Activated T-cell treated with anti-CD3 and anti-CD28 coated beads, Interleukin-2, amount 50 U/mL, for 4 hours (primary cell): ENCODE measurements at regions not wholly inside any gene's neighbourhood (a gene's known extent, or its start where the extent isn't known, plus 50 kb on each side); places are given as distances from the start of the nearest gene placed in this dataset.
A peak's percentile ranks its signal among the peaks of the same experiment; 100 is the strongest.
"Not testable (repeated sequence)": the region's sequence is repeated elsewhere in the genome, so short reads cannot be mapped to it uniquely, and the experiment has no call there.

Experiments used
- ATAC-seq, 2 donors: fragments of 200-7000 bp; cut with Tn5 transposase; one replicate each; pipeline ENCODE4 v1.10.0; 2021
- DNase-seq: peaks from one replicate; pipeline ENCODE4 v3.0.0-alpha.2; 2020
- H3K27me3 Mint-ChIP-seq: one replicate; pipeline ENCODE4 v1.8.0; 2021; ENCODE audit warnings: low read depth, mixed read lengths
- H3K36me3 Mint-ChIP-seq: one replicate; pipeline ENCODE4 v1.8.0; 2022; ENCODE audit warnings: mixed read lengths; ENCODE audit not compliant: insufficient read depth
- H3K4me1 Mint-ChIP-seq: one replicate; pipeline ENCODE4 v1.8.0; 2021; ENCODE audit warnings: low read depth, mixed read lengths
- H3K4me3 Mint-ChIP-seq: one replicate; pipeline ENCODE4 v1.8.0; 2021; ENCODE audit warnings: mild to moderate bottlenecking, moderate library complexity, mixed read lengths
- H3K9me3 Mint-ChIP-seq: one replicate; pipeline ENCODE4 v1.8.0; 2021; ENCODE audit warnings: mixed read lengths

DNA sequence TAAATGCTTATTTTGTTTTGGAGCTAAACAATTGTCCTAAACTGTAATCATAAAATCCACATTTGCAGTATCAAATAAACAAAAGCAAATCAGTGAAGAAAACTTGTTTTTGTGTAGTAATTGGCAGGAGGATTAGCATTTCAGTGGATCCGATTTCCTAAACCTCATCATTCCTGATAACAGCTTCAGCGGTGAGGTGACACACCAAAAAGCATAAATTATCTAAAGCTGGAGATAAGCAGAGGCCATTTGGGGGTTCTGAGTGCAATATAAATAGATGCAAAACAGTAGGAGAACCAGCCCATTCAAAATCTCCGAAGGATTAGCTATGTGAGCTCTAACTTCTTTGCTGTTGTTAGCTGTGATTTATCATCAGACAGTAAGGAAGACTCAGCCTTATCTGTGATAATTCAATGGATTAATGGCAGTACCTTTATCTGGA is 235.8 kb downstream of the EPHA7 start:
- H3K9me3 Mint-ChIP-seq, result peaks cover 6% of the 10 kb centered on the region
- DNase-seq (no peak), ATAC-seq (no peak)
- no peaks in the 10 kb centered on the region for H3K4me1 Mint-ChIP-seq
- H3K27me3 Mint-ChIP-seq, result no peaks in the 10 kb centered on the region
- no peak overlapping the region for H3K4me3 Mint-ChIP-seq
- no peaks in the 10 kb centered on the region for H3K36me3 Mint-ChIP-seq

GRCh38 chr6:93182938-93183479 is 236.3 kb downstream of the EPHA7 start:
- ATAC-seq (no peak), DNase-seq (no peak)
- H3K36me3 Mint-ChIP-seq, result no peaks in the 10 kb centered on the region
- no peaks in the 10 kb centered on the region for H3K27me3 Mint-ChIP-seq
- no peak overlapping the region for H3K4me3 Mint-ChIP-seq
- H3K9me3 Mint-ChIP-seq, result peaks cover 6% of the 10 kb centered on the region
- H3K4me1 Mint-ChIP-seq, result no peaks in the 10 kb centered on the region

- ATAC-seq (no peak), DNase-seq (no peak)
- H3K36me3 Mint-ChIP-seq, result no peaks in the 10 kb centered on the region
- no peaks in the 10 kb centered on the region for H3K27me3 Mint-ChIP-seq
- H3K4me1 Mint-ChIP-seq, result peaks cover 2% of the 10 kb centered on the region
- peaks cover 9% of the 10 kb centered on the region for H3K9me3 Mint-ChIP-seq
- H3K4me3 Mint-ChIP-seq, result peak overlapping the region; percentile 7
Observed at GRCh38 chr6:93177918-93178317, 241.4 kb downstream of the EPHA7 start.

GRCh38 chr6:93177438-93177837 is 241.9 kb downstream of the EPHA7 start:
- DNase-seq (no peak), ATAC-seq (no peak)
- peaks cover 10% of the 10 kb centered on the region for H3K9me3 Mint-ChIP-seq
- H3K27me3 Mint-ChIP-seq, result no peaks in the 10 kb centered on the region
- H3K4me3 Mint-ChIP-seq, result no peak overlapping the region
- no peaks in the 10 kb centered on the region for H3K36me3 Mint-ChIP-seq
- peaks cover 2% of the 10 kb centered on the region for H3K4me1 Mint-ChIP-seq

DNA sequence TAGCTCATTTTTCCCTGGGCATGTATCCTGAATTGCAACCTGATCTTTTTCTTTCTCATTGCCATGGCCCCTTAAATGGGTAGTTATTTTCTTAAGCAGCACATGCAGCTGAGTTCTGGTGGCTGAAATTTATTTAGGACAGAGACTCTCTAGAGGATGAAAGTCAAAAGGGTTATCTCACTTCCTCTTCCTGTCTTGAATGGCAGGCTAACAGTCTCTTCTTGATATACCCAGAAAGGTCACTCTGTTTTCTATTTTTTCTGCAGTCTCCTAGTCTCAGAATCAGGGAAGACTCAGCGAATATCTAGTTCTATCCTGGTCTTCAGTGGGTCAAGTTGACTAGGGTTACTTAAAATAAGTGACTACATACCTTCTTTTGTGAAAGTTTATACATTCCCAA is 243.3 kb downstream of the EPHA7 start:
- no peak overlapping the region for H3K4me3 Mint-ChIP-seq

GRCh38 chr6:93173573-93173972 is 245.8 kb downstream of the EPHA7 start:
- not testable (repeated sequence) for ATAC-seq, H3K27me3 Mint-ChIP-seq, H3K9me3 Mint-ChIP-seq, H3K4me3 Mint-ChIP-seq, DNase-seq, H3K36me3 Mint-ChIP-seq, H3K4me1 Mint-ChIP-seq

More for the DNA sequence above, 243.3 kb downstream of the EPHA7 start:
- Mint-ChIP-seq H3K36me3 (no peaks in the 10 kb centered on the region), H3K27me3 (no peaks in the 10 kb centered on the region), H3K9me3 (peaks cover 14% of the 10 kb centered on the region), H3K4me1 (peaks cover 2% of the 10 kb centered on the region)
- no peak for DNase-seq
- ATAC-seq, result no peak

DNA sequence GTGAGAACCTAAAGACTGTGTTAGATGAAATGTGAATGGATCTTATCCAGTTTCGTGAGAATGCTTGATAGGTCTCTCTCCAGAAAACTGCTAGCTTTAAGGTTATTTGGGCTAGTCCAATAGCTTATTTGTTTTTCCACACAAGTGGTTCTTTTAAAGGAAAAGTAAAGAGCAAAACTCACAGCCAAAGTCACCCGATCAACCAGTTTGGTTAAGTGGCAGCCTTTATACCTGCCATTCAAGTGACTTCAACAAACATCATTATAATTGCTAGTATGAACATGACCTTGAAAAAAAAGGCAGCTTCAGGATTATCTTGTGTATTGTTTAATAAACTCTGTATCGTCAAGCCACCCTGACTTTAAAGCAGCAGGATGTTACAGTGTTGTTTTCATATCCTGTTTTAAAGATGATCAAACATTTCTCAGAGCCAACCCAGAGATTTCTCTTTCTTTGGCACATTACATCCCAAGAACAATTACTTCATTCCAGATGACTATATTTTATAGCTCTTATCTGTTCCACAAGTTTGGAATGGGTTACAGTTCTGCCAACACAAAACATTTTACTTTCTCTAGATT is 253.4 kb downstream of the EPHA7 start:
- no peaks in the 10 kb centered on the region for H3K27me3 Mint-ChIP-seq
- H3K4me3 Mint-ChIP-seq, result no peak overlapping the region
- no peak for DNase-seq
- no peaks in the 10 kb centered on the region for H3K4me1 Mint-ChIP-seq
- H3K36me3 Mint-ChIP-seq, result no peaks in the 10 kb centered on the region
- no peak for ATAC-seq
- no peaks in the 10 kb centered on the region for H3K9me3 Mint-ChIP-seq

DNA sequence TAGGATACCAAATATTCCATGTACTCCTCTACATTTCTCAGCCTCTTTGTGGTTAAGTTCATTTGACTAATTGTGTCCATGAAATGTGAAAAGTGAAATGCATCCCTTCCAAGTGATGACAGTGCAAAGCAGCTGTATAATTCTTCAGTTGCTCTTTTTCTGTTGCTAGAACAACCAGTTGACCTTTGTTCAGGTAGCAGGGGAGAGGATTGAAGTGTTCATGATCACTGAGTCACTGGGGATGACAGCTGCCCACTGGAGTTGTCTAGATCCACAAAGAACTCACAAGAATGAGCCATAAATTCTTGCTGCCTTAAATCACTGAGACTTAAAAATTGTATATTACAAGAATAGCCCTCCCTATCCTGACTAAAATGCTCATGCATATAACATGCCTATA is 254.6 kb downstream of the EPHA7 start:
- Mint-ChIP-seq H3K27me3 (no peaks in the 10 kb centered on the region), H3K9me3 (no peaks in the 10 kb centered on the region), H3K4me1 (no peaks in the 10 kb centered on the region), H3K4me3 (no peak overlapping the region), H3K36me3 (no peaks in the 10 kb centered on the region)
- DNase-seq, result no peak
- ATAC-seq, result no peak

- no peaks in the 10 kb centered on the region for H3K9me3 Mint-ChIP-seq
- H3K27me3 Mint-ChIP-seq, result no peaks in the 10 kb centered on the region
- no peaks in the 10 kb centered on the region for H3K4me1 Mint-ChIP-seq
- no peak overlapping the region for H3K4me3 Mint-ChIP-seq
- H3K36me3 Mint-ChIP-seq, result no peaks in the 10 kb centered on the region
- DNase-seq (no peak), ATAC-seq (no peak)
Observed at GRCh38 chr6:93163146-93163545, 256.2 kb downstream of the EPHA7 start.

DNA sequence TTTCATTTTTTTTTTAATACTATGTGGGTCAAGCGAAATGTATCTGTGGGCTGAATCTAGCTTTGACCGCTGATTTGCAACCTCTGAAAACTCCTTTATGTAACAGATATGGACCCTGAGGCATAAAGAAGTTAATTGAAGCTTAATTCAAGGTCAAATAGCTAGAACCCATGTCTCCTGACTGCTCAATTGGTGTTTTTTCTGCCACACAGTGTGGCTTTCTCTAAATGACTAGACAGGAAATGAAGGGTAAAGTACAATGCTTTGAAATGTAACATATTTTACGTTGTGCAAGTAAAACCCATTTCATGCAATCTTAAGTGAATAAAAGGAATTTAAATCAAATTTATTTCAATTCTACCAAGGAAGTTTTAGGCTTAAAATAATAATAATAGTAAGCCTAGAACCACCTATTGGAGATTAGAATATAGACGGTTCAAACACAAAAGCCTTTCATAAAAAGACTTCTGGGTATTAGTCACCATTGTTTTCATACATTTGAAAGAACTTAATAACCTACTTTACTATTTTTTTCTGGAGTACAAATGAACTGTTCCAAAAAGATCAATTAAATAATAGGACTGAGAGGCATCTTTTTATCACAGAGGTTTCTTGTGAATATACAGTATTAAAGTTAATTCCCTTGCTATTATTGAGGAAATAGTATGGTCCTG is 279.8 kb downstream of the EPHA7 start:
- DNase-seq (no peak), ATAC-seq (no peak)
- Mint-ChIP-seq H3K36me3 (no peaks in the 10 kb centered on the region), H3K4me1 (no peaks in the 10 kb centered on the region), H3K4me3 (no peak overlapping the region), H3K9me3 (peaks cover 15% of the 10 kb centered on the region), H3K27me3 (no peaks in the 10 kb centered on the region)

- H3K9me3 Mint-ChIP-seq, result peaks cover 15% of the 10 kb centered on the region
- no peak for DNase-seq
- no peaks in the 10 kb centered on the region for H3K27me3 Mint-ChIP-seq
- no peak overlapping the region for H3K4me3 Mint-ChIP-seq
- no peak for ATAC-seq
- no peaks in the 10 kb centered on the region for H3K36me3 Mint-ChIP-seq
- no peaks in the 10 kb centered on the region for H3K4me1 Mint-ChIP-seq
Observed at GRCh38 chr6:93136111-93136510, 283.2 kb downstream of the EPHA7 start.

GRCh38 chr6:93124006-93124632 is 295.2 kb downstream of the EPHA7 start:
- no peak for DNase-seq
- no peaks in the 10 kb centered on the region for H3K36me3 Mint-ChIP-seq
- no peak overlapping the region for H3K4me3 Mint-ChIP-seq
- no peak for ATAC-seq
- H3K27me3 Mint-ChIP-seq, result no peaks in the 10 kb centered on the region
- peaks cover 11% of the 10 kb centered on the region for H3K9me3 Mint-ChIP-seq
- no peaks in the 10 kb centered on the region for H3K4me1 Mint-ChIP-seq

GRCh38 chr6:93123585-93123984 is 295.8 kb downstream of the EPHA7 start:
- no peak for ATAC-seq
- Mint-ChIP-seq H3K27me3 (no peaks in the 10 kb centered on the region), H3K9me3 (peaks cover 11% of the 10 kb centered on the region), H3K36me3 (no peaks in the 10 kb centered on the region), H3K4me3 (no peak overlapping the region), H3K4me1 (no peaks in the 10 kb centered on the region)
- no peak for DNase-seq

GRCh38 chr6:93120154-93120742 is 299.1 kb downstream of the EPHA7 start:
- Mint-ChIP-seq H3K4me3 (no peak overlapping the region), H3K4me1 (no peaks in the 10 kb centered on the region), H3K36me3 (no peaks in the 10 kb centered on the region), H3K27me3 (no peaks in the 10 kb centered on the region), H3K9me3 (peaks cover 6% of the 10 kb centered on the region)
- DNase-seq (no peak), ATAC-seq (no peak)
